D341Med (cell line): ENCODE measurements at regions not wholly inside any gene's neighbourhood (a gene's known extent, or its start where the extent isn't known, plus 50 kb on each side); places are given as distances from the start of the nearest gene placed in this dataset.

Experiments
- DNase-seq: peaks from one replicate; pipeline ENCODE4 v3.0.0; 2012; ENCODE audit warnings: low spot score

- no peak for DNase-seq
Observed at GRCh38 chr4:140316799-140317198, 56.6 kb upstream of the SCOC start.

- no peak for DNase-seq
Observed at GRCh38 chr4:140315970-140316369, 57.5 kb upstream of the SCOC start.

- DNase-seq = no peak
Observed at GRCh38 chr4:140315438-140315837, 58.0 kb upstream of the SCOC start.

- no peak for DNase-seq
Observed at GRCh38 chr4:140315019-140315418, 58.4 kb upstream of the SCOC start.

- no peak for DNase-seq
Observed at GRCh38 chr4:140312100-140312499, 61.3 kb upstream of the SCOC start.

GRCh38 chr4:140311257-140311835, 62.1 kb upstream of the SCOC start:
- no peak for DNase-seq

GRCh38 chr4:140309124-140309870, 64.1 kb upstream of the SCOC start:
- no peak for DNase-seq

GRCh38 chr4:140308366-140309123, 64.9 kb upstream of the SCOC start:
- no peak for DNase-seq

GRCh38 chr4:140305053-140305452, 68.4 kb upstream of the SCOC start:
- DNase-seq = no peak

GRCh38 chr4:140304346-140304745, 69.1 kb upstream of the SCOC start:
- no peak for DNase-seq

- DNase-seq = no peak
Observed at GRCh38 chr4:140302151-140302859, 71.1 kb upstream of the SCOC start.

GRCh38 chr4:140300271-140300970, 73.0 kb upstream of the SCOC start:
- DNase-seq = no peak

GRCh38 chr4:140298001-140298400, 75.4 kb upstream of the SCOC start:
- no peak for DNase-seq

GRCh38 chr4:140297221-140297570, 76.2 kb upstream of the SCOC start:
- DNase-seq = no peak

GRCh38 chr4:140296335-140297220, 76.9 kb upstream of the SCOC start:
- no peak for DNase-seq

GRCh38 chr4:140293979-140294378, 79.5 kb upstream of the SCOC start:
- DNase-seq = no peak

GRCh38 chr4:140291259-140291658, 82.2 kb upstream of the SCOC start:
- no peak for DNase-seq

- DNase-seq = no peak
Observed at GRCh38 chr4:140289486-140289885, 84.0 kb upstream of the SCOC start.

GRCh38 chr4:140286456-140286855, 87.0 kb upstream of the SCOC start:
- DNase-seq = no peak

- DNase-seq = no peak
Observed at GRCh38 chr4:140284456-140284855, 89.0 kb upstream of the SCOC start.
